NCI-H2196 (cell line): ENCODE measurements at regions not wholly inside any gene's neighbourhood (a gene's known extent, or its start where the extent isn't known, plus 50 kb on each side); places are given as distances from the start of the nearest gene placed in this dataset.

Experiments
- DNase-seq: peaks from one replicate; lab custom pipeline; 2025; ENCODE audit not compliant: unreplicated experiment; lab: John Stamatoyannopoulos, UW

DNA sequence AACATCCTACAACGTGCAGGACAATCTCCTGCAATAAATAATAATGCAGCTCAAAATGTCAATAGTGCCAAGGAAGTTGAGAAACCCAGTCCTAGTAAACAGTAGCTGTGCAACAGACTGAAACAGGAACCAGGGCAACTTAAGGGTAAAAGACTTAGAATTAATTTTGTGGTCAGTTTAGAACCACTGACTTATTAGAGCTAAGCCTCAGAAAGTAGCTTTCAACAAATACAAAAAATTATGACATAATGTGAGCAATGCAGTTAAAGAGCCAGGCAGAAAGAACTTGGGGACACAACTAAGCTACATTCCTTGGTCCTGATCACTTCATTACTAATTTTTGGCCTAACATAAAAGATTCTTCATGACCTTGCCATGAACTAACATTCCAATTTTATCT lies 195.4 kb downstream of the MACC1 start:
- DNase-seq, result no peak

GRCh38 chr7:20021066-20021465 lies 196.1 kb downstream of the MACC1 start:
- DNase-seq, result no peak

DNA sequence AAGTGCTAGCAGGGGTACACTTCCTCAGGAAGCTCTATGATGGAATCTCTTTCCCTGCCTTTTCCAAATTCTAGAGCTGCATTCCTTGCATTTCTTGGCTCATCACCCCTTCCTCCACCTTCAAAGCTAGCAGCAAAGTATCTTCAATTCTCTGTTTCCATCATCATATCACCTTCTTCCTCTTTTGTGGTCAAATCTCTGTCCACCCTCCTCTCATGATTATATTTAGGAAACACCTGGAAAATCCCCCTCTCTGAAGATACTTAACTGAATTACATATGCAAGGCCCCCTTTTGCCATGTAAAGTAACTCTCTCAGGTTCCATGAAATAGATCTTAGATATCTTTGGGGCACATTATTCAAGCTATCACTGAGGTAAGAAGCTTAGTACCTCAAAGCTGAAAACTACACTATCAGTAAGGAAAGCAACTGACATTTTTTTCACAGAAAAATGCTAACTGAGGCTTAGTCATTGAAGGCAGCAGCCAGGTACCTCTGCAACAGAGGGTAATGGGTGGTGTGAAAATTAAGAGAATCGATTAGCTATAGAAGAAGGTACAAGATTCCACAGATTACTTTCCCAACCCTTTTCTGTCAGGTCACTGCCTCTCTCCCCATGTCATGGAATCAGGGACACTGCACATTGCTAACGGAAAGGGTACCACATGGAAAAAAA lies 197.3 kb downstream of the MACC1 start:
- no peak for DNase-seq

DNA sequence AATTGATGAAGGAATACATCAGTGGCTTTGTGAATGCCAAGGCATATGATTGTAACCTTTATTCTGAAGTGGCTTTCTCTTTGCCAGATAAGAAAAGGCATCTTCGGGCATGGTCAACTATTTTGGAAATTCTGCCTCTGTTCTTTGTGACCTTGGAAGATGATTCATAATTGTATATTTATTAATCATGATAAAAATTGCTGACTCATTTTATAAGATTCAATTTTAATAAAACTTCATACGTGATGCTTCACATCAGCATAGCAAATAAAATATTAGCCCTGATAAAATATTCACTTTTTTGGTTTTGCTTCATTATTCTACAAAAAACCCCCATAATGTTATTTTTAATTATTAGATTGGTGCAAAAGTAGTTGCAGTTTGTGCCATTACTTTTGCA lies 200.5 kb downstream of the MACC1 start:
- no peak for DNase-seq

- no peak for DNase-seq
These were observed 203.6 kb downstream of the MACC1 start for GRCh38 chr7:20013536-20013935.

DNA sequence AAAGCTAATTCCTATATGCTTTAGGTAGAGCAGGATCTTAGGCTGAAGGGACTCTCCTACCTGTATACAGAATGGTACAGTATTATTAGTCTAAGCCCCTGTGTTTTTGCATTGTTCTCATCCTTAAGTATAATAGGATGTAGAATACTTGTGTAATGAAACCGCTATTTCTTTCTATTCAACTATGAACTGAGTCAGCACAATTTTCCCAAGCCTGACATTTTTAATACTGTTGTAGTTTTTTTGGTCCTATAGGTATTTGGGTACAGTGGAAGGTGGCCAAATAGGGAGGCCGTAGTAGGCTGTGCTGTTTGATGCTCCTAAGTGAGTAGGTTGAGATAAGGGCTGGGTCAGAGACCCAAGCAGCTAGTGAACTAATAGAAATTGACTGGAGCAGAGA lies 205.1 kb downstream of the MACC1 start:
- DNase-seq, result no peak

- no peak for DNase-seq
These were observed 206.3 kb downstream of the MACC1 start for GRCh38 chr7:20010877-20011276.

GRCh38 chr7:20007510-20007909 lies 209.7 kb downstream of the MACC1 start:
- no peak for DNase-seq

- no peak for DNase-seq
These were observed 212.1 kb downstream of the MACC1 start for GRCh38 chr7:20005081-20005480.

DNA sequence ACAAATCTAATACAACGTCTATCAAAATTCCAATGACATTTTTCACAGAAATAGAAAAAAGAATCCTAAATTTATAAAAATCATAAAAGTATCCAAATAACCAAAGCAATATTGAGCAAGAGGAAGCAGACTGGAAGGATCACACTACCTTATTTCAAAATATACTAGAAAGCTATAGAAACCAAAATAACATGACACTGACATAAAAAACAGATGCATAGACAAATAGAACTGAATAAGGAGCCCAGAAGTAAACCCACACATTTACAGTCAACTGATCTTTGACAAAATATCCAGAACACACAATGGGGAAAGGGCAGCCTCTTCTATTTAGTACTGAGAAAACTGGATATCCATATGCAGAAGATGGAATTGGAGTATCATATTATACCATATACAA lies 217.5 kb downstream of the MACC1 start:
- no peak for DNase-seq

DNA sequence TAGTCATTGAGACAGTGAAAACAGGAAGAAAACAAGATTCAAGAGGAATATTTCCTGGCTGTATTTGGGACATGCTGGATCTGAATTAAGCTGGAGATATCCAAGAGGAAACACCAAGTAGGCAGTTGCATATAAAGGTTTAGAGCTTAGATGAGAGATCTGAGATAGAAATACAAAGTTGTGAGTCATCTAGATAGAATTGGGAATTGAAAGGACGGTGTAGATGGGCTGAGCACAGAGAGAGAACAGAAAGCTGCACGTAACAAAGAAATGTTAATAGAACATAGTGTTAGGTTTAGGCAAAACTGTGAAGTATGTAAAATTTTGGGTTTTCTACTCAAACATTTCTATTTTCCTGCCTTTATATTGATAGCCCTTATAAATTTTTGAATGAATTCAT lies 218.5 kb upstream of the TMEM196 start:
- DNase-seq, result no peak

GRCh38 chr7:19989906-19990305 lies 216.5 kb upstream of the TMEM196 start:
- no peak for DNase-seq

DNA sequence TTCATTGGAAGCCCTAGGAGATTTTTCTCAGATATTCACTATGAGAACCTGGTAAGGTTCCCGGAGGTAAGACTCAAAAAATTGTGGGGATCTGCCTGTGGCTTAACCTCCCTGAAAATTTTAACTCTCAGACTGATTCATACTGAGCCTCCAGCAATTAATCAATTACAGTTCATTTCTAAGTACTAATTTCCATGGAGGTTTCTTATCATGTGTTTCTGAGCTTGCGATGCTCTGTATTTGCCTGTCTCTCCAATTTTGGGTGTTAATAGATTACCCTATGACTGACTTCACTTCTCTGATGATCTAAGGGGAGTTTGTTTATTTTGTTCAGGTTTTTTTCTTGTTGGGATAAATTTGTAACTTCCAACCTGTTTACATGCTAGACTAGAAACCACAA lies 215.4 kb upstream of the TMEM196 start:
- DNase-seq, result no peak

DNA sequence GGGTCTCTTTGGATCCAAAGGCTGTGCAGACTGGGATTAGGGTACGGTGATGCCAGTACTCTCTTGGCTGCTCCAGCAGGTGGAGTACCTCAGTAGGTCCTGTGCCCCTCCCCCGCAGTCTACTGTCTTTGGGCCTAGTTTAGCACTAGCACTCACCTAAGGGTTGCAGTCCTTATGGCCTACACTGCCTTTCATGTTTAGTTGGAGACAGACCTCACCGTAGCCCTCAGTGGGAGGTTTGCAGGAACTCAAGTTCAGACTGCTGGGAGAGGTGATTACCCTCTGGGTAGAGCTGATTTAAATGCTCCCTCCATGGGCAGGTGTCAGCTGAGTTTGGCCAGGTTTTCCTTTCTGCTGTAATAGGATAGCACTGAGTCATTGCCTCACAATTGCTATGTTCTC lies 210.8 kb upstream of the TMEM196 start:
- no peak for DNase-seq

- peak; percentile 6 for DNase-seq
These were observed 209.7 kb upstream of the TMEM196 start for GRCh38 chr7:19982841-19983835.

- DNase-seq, result no peak
These were observed 200.2 kb upstream of the TMEM196 start for GRCh38 chr7:19973581-19973980.

GRCh38 chr7:19972876-19973275 lies 199.5 kb upstream of the TMEM196 start:
- no peak for DNase-seq

GRCh38 chr7:19971956-19972355 lies 198.5 kb upstream of the TMEM196 start:
- DNase-seq, result no peak

DNA sequence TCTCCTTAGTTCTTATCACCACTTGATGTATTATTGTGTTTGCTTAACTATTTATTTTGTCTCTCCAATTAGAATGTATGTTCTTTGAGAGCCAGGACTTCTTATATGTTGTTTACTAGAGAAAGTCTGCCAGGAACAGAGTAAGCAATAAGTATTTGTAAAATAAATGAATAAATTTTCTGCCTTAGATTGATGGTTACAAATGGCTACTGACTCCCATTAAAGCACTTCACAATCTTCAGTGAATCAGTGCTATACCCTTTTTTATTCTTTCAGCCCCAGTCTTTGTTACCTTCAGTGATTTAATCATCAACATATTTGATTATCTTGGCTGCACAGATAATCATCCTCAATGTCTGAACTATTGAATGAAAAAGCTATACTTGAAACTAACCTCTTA lies 197.1 kb upstream of the TMEM196 start:
- no peak for DNase-seq

GRCh38 chr7:19969859-19970493 lies 196.6 kb upstream of the TMEM196 start:
- no peak for DNase-seq

DNA sequence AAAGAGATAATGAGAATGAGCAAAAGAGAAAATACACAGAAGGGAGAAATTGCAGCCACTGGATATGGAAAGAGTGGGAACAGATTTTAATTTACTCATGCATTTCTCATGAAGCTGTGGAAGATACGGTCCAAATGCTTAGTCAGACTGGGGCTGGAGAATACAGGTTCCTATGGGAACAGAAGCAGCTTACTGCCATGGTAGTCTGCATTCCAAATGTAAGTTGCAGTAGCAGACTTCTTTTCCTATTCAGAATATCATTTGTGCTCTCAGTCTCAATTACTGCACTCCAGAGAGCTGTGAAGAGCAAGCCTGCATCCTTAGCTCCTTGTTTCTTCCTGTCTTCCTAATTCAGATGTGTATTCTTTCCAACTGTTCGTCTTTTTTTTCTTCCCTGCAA lies 190.8 kb upstream of the TMEM196 start:
- DNase-seq, result no peak

DNA sequence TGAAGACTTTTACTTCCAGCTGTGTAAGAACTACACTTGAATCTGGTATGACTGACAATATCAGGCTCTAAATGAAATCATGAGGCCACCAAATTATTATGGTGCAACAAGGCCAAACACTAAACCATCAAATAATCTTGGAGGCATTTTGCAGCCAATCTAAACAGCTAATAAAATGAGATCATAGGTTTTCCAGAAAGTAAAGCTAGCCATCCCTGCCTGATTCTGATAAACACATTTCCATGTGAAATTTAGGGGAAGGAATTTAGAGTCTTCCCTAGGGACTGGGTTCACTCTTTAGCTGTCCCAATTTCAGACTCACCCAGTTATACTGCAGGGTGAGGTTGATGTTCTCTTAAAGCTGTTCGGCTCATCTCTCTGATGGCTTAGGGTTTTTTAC lies 190.3 kb upstream of the TMEM196 start:
- DNase-seq, result no peak
